Fibroblast of lung (primary cell): ENCODE measurements at regions not wholly inside any gene's neighbourhood (a gene's known extent, or its start where the extent isn't known, plus 50 kb on each side); places are given as distances from the start of the nearest gene placed in this dataset.

Experiments
- DNase-seq, 2 donors: peaks; one replicate each; pipeline versions ENCODE4 v3.0.0 to v3.0.0-alpha.2; 2010; ENCODE audit warnings: low read depth in 2 of 2
- H2AFZ ChIP-seq: 2 replicates; pipeline ENCODE4 v1.5.1; 2012; ENCODE audit warnings: low read length, control low read depth, inconsistent platforms
- H3K27ac ChIP-seq: 2 replicates; pipeline ENCODE4 v1.5.1; 2011; ENCODE audit warnings: low read length, control low read depth; ENCODE audit not compliant: insufficient read depth
- H3K27me3 ChIP-seq: 2 replicates; pipeline ENCODE4 v1.5.1; 2011; ENCODE audit warnings: mild to moderate bottlenecking, low read length; ENCODE audit not compliant: control insufficient read depth, insufficient read depth
- H3K36me3 ChIP-seq: 2 replicates; pipeline ENCODE4 v1.5.1; 2011; ENCODE audit warnings: low read length; ENCODE audit not compliant: control insufficient read depth, insufficient read depth
- H3K4me1 ChIP-seq: 2 replicates; pipeline ENCODE4 v1.5.1; 2011; ENCODE audit warnings: low read length; ENCODE audit not compliant: control insufficient read depth, insufficient read depth; ENCODE audit errors: extremely low read depth
- H3K4me2 ChIP-seq: 2 replicates; pipeline ENCODE4 v1.5.1; 2011; ENCODE audit warnings: low read length, control low read depth; ENCODE audit not compliant: insufficient read depth; ENCODE audit errors: extremely low read depth
- H3K4me3 ChIP-seq, 4 experiments: fragments of 200-600 bp in 1 of 4; sonication (generic) in 1 of 4; replicated peaks in 1 of 4; 2 replicates each; pipeline ENCODE4 v1.5.1; 2011 to 2016; ENCODE audit warnings: low read length in 4 of 4, low read depth in 3 of 4, mild to moderate bottlenecking in 3 of 4, control low read depth in 2 of 4, inconsistent platforms in 1 of 4, mixed read lengths in 1 of 4; ENCODE audit not compliant: insufficient read depth in 1 of 4; ENCODE audit errors: control extremely low read depth in 1 of 4
- H3K79me2 ChIP-seq: 2 replicates; pipeline ENCODE4 v1.5.1; 2012; ENCODE audit warnings: mild to moderate bottlenecking, low read length, inconsistent platforms; ENCODE audit not compliant: control insufficient read depth, insufficient read depth
- H3K9ac ChIP-seq: 2 replicates; pipeline ENCODE4 v1.5.1; 2011; ENCODE audit warnings: mild to moderate bottlenecking, low read length, control low read depth; ENCODE audit not compliant: insufficient read depth
- H3K9me3 ChIP-seq: 2 replicates; pipeline ENCODE4 v1.5.1; 2012; ENCODE audit warnings: low read depth, low read length; ENCODE audit not compliant: control insufficient read depth, insufficient read depth
- H4K20me1 ChIP-seq: 2 replicates; pipeline ENCODE4 v1.5.1; 2011; ENCODE audit warnings: low read length; ENCODE audit not compliant: control insufficient read depth, insufficient read depth; ENCODE audit errors: extremely low read depth
- EZH2 ChIP-seq: IDR thresholded peaks from 2 replicates; pipeline ENCODE4 v1.5.1; 2012; ENCODE audit warnings: low read length, control low read depth, mild to moderate bottlenecking; ENCODE audit errors: missing control alignments
- TF ChIP-seq, protein P1 (sequence below), 2 donors: IDR thresholded peaks in 1 of 2; conservative IDR thresholded peaks in 1 of 2; 1 replicate in 1 of 2; 2 replicates in 1 of 2; pipeline ENCODE4 v1.5.1; 2011 to 2012; ENCODE audit warnings: low read length in 2 of 2, control low read depth in 1 of 2, inconsistent platforms in 1 of 2, low read depth in 1 of 2, mild to moderate bottlenecking in 1 of 2

DNA sequence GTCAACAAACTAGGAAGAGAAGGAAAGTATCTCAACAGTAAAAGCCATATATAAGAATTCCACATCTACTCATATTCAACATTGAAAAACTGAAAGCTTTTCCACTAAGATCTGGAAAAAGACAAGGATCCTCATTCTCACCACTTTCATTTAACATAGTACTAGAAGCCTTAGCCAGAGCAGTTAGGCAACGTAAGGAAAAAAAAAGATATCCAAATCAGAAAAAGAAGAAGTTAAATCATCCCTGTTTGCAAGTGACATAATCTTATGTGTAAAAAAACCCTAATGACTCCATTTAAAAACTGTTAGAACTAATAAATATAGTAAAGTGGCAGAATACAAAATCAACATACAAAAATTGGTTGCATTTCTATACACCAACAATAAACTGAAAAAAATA is 426.2 kb downstream of the BCAT1 start:
- H3K27me3 ChIP-seq, result no peaks in the 10 kb centered on the region
- H3K27ac ChIP-seq, result no peak overlapping the region
- no peaks in the 10 kb centered on the region for H3K9me3 ChIP-seq
- H3K9ac ChIP-seq, result no peak overlapping the region
- TF ChIP-seq EZH2, result no peak
- TF ChIP-seq, protein P1, sequence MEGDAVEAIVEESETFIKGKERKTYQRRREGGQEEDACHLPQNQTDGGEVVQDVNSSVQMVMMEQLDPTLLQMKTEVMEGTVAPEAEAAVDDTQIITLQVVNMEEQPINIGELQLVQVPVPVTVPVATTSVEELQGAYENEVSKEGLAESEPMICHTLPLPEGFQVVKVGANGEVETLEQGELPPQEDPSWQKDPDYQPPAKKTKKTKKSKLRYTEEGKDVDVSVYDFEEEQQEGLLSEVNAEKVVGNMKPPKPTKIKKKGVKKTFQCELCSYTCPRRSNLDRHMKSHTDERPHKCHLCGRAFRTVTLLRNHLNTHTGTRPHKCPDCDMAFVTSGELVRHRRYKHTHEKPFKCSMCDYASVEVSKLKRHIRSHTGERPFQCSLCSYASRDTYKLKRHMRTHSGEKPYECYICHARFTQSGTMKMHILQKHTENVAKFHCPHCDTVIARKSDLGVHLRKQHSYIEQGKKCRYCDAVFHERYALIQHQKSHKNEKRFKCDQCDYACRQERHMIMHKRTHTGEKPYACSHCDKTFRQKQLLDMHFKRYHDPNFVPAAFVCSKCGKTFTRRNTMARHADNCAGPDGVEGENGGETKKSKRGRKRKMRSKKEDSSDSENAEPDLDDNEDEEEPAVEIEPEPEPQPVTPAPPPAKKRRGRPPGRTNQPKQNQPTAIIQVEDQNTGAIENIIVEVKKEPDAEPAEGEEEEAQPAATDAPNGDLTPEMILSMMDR (conservative IDR thresholded peaks at IDR 0.05 in 1 of 2, IDR thresholded peaks at IDR 0.05 in 1 of 2; ENCODE audit: low read depth in 1 of 2, low read length in 2 of 2), result no peak
- no peaks in the 10 kb centered on the region for H4K20me1 ChIP-seq
- peaks cover 2% of the 10 kb centered on the region for H3K4me1 ChIP-seq
- H2AFZ ChIP-seq, result no peak overlapping the region
- H3K36me3 ChIP-seq, result no peaks in the 10 kb centered on the region
- no peak overlapping the region for H3K4me2 ChIP-seq
- H3K4me3 ChIP-seq, result no peak overlapping the region
- DNase-seq, result no peak
- H3K79me2 ChIP-seq, result peaks cover 21% of the 10 kb centered on the region

DNA sequence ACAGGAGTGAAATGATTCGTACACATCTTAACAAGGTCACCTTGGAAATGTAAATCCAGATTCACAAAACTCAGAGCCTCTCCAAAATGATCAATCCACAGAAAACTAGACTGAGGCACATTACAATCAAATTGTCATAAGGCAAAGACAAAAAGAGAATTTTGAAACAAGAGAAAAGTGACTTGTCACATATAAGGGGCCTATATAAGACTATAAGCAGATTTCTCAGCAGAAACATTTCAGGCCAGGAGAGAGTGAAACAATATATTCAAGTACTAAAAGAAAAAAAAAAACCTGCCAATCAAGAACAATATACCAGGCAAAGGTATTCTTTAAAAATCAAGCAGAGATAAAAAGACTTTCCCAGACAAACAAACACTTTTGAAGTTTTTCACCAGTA is 429.1 kb downstream of the BCAT1 start:
- no peak for DNase-seq
- H3K79me2 ChIP-seq, result peaks cover 13% of the 10 kb centered on the region
- TF ChIP-seq, protein P1 (conservative IDR thresholded peaks at IDR 0.05 in 1 of 2, IDR thresholded peaks at IDR 0.05 in 1 of 2; ENCODE audit: low read depth in 1 of 2, low read length in 2 of 2), result no peak
- TF ChIP-seq EZH2, result no peak
- no peak overlapping the region for H3K4me2 ChIP-seq
- no peak overlapping the region for H3K4me3 ChIP-seq
- no peaks in the 10 kb centered on the region for H3K27me3 ChIP-seq
- H3K27ac ChIP-seq, result no peak overlapping the region
- H3K9me3 ChIP-seq, result no peaks in the 10 kb centered on the region
- no peak overlapping the region for H3K9ac ChIP-seq
- no peaks in the 10 kb centered on the region for H4K20me1 ChIP-seq
- H3K36me3 ChIP-seq, result no peaks in the 10 kb centered on the region
- H2AFZ ChIP-seq, result no peak overlapping the region
- H3K4me1 ChIP-seq, result no peaks in the 10 kb centered on the region

DNA sequence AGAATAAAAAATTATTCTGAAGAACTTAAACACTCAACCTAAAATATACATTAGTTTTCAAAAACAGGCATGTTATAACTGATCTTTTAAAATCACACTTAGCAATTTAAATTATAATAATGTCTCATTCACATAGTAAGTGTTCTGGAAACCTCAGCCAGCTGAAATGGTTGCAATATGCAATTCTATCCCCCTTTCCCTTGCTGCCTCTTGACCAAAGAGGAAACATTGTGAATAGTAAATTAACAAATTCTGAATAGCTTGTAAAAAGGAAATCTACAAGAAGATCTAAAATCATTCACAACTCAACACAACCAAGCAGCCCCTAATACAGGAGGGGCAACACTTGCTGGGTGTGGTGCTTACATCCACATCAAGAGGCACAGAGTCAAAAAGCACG is 431.9 kb downstream of the BCAT1 start:
- Histone ChIP-seq H4K20me1 (no peaks in the 10 kb centered on the region), H3K36me3 (no peaks in the 10 kb centered on the region), H3K27me3 (no peaks in the 10 kb centered on the region), H3K79me2 (peaks cover 8% of the 10 kb centered on the region), H3K4me1 (no peaks in the 10 kb centered on the region), H3K9me3 (no peaks in the 10 kb centered on the region), H3K9ac (no peak overlapping the region), H3K4me3 (no peak overlapping the region), H2AFZ (no peak overlapping the region), H3K27ac (no peak overlapping the region), H3K4me2 (no peak overlapping the region)
- DNase-seq, result no peak
- TF ChIP-seq EZH2, result no peak
- TF ChIP-seq, protein P1 (conservative IDR thresholded peaks at IDR 0.05 in 1 of 2, IDR thresholded peaks at IDR 0.05 in 1 of 2; ENCODE audit: low read depth in 1 of 2, low read length in 2 of 2), result no peak
